ENCODE measurements at regions not wholly inside any gene's neighbourhood (a gene's known extent, or its start where the extent isn't known, plus 50 kb on each side); places are given as distances from the start of the nearest gene placed in this dataset.

- DNase-seq = no peak
Measured at GRCh38 chr13:29993196-29993595, 142.8 kb upstream of the UBL3 start.

- DNase-seq = peak; percentile 97
Measured at GRCh38 chr13:29991343-29991742, 140.9 kb upstream of the UBL3 start.

GRCh38 chr13:29987340-29987739 is 136.9 kb upstream of the UBL3 start:
- no peak for DNase-seq

- DNase-seq = no peak
Measured at GRCh38 chr13:29980339-29980738, 129.9 kb upstream of the UBL3 start.

- peak; percentile 58 for DNase-seq
Measured at GRCh38 chr13:29978211-29978610, 127.8 kb upstream of the UBL3 start.

- no peak for DNase-seq
Measured at GRCh38 chr13:29977476-29978120, 127.2 kb upstream of the UBL3 start.

- no peak for DNase-seq
Measured at GRCh38 chr13:29976535-29976934, 126.1 kb upstream of the UBL3 start.

- no peak for DNase-seq
Measured at GRCh38 chr13:29975283-29975682, 124.9 kb upstream of the UBL3 start.

- DNase-seq = peak; percentile 92
Measured at GRCh38 chr13:29969286-29969685, 118.9 kb upstream of the UBL3 start.

GRCh38 chr13:29964181-29964845 is 113.9 kb upstream of the UBL3 start:
- no peak for DNase-seq

- DNase-seq = no peak
Measured at GRCh38 chr13:29963089-29963488, 112.7 kb upstream of the UBL3 start.

GRCh38 chr13:29961036-29961670 is 110.7 kb upstream of the UBL3 start:
- no peak for DNase-seq

GRCh38 chr13:29959603-29960002 is 109.2 kb upstream of the UBL3 start:
- DNase-seq = no peak

GRCh38 chr13:29959086-29959485 is 108.7 kb upstream of the UBL3 start:
- no peak for DNase-seq

GRCh38 chr13:29958476-29958875 is 108.1 kb upstream of the UBL3 start:
- no peak for DNase-seq

GRCh38 chr13:29957320-29957719 is 106.9 kb upstream of the UBL3 start:
- DNase-seq = no peak

GRCh38 chr13:29956853-29957252 is 106.4 kb upstream of the UBL3 start:
- no peak for DNase-seq

- no peak for DNase-seq
Measured at GRCh38 chr13:29955137-29955650, 104.8 kb upstream of the UBL3 start.

GRCh38 chr13:29954082-29955028 is 103.9 kb upstream of the UBL3 start:
- no peak for DNase-seq

GRCh38 chr13:29953542-29953941 is 103.1 kb upstream of the UBL3 start:
- DNase-seq = no peak

GRCh38 chr13:29952245-29952644 is 101.8 kb upstream of the UBL3 start:
- no peak for DNase-seq

- DNase-seq = no peak
Measured at GRCh38 chr13:29948791-29949190, 98.4 kb upstream of the UBL3 start.

GRCh38 chr13:29948244-29948643 is 97.8 kb upstream of the UBL3 start:
- DNase-seq = peak; percentile 72
